ENCODE measurements at regions not wholly inside any gene's neighbourhood (a gene's known extent, or its start where the extent isn't known, plus 50 kb on each side); places are given as distances from the start of the nearest gene placed in this dataset.

GRCh38 chr13:93098972-93099371, 127.6 kb upstream of the GPC6 start:
- Mint-ChIP-seq H3K4me3 (ENCODE audit: low read depth) (no peak overlapping the region), H3K4me1 (ENCODE audit: low read depth) (peaks cover 2% of the 10 kb centered on the region)
- TF ChIP-seq CTCF (IDR thresholded peaks at IDR 0.05; ENCODE audit: unreplicated experiment): no peak

DNA sequence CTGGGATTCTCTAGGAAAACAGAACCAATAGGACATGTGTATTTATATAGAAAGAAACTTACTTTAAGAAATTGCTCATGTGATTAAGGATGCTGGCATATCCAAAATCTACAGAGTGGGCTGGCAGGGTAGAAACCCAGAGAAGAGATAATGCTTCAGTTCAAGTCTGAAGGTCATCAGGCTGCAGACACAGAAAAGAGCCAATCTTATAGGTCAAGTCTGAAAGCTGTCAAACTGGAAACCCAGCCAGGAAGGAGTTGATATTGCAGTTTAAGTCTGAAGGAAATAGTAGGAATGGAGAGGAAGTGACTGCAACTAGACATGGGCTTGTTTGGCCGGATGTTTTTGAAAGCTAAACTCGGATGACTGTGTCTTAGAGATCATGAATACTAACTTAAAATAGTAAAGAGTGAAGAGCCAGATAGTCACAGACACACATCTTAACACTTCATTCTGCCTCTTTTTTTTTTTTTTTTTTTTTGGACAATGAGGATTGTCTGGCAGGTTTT, 125.3 kb upstream of the GPC6 start:
- H3K27ac Mint-ChIP-seq: no peak overlapping the region
- no peaks in the 10 kb centered on the region for H3K27me3 Mint-ChIP-seq
- DNase-seq (ENCODE audit: low spot score, unreplicated experiment): no peak
- H3K4me3 Mint-ChIP-seq (ENCODE audit: low read depth): no peak overlapping the region
- peaks cover 3% of the 10 kb centered on the region for H3K9me3 Mint-ChIP-seq (ENCODE audit: low read depth)
- TF ChIP-seq CTCF (IDR thresholded peaks at IDR 0.05; ENCODE audit: unreplicated experiment): no peak
- peaks cover 2% of the 10 kb centered on the region for H3K4me1 Mint-ChIP-seq (ENCODE audit: low read depth)
- H3K36me3 Mint-ChIP-seq (ENCODE audit: insufficient read depth): no peaks in the 10 kb centered on the region

More at GRCh38 chr13:93098972-93099371, 127.6 kb upstream of the GPC6 start:
- Mint-ChIP-seq H3K36me3 (ENCODE audit: insufficient read depth) (no peaks in the 10 kb centered on the region), H3K27ac (no peak overlapping the region), H3K27me3 (no peaks in the 10 kb centered on the region), H3K9me3 (ENCODE audit: low read depth) (peaks cover 7% of the 10 kb centered on the region)
- no peak for DNase-seq (ENCODE audit: low spot score, unreplicated experiment)

GRCh38 chr13:93104270-93104669, 122.3 kb upstream of the GPC6 start:
- Mint-ChIP-seq H3K4me1 (ENCODE audit: low read depth) (no peaks in the 10 kb centered on the region), H3K9me3 (ENCODE audit: low read depth) (peaks cover 3% of the 10 kb centered on the region), H3K36me3 (ENCODE audit: insufficient read depth) (no peaks in the 10 kb centered on the region), H3K4me3 (ENCODE audit: low read depth) (no peak overlapping the region), H3K27me3 (no peaks in the 10 kb centered on the region), H3K27ac (no peak overlapping the region)
- no peak for DNase-seq (ENCODE audit: low spot score, unreplicated experiment)
- TF ChIP-seq CTCF (IDR thresholded peaks at IDR 0.05; ENCODE audit: unreplicated experiment): no peak

GRCh38 chr13:93108111-93108601, 118.5 kb upstream of the GPC6 start:
- Mint-ChIP-seq H3K4me1 (ENCODE audit: low read depth) (no peaks in the 10 kb centered on the region), H3K9me3 (ENCODE audit: low read depth) (peaks cover 3% of the 10 kb centered on the region), H3K27ac (no peak overlapping the region)

DNA sequence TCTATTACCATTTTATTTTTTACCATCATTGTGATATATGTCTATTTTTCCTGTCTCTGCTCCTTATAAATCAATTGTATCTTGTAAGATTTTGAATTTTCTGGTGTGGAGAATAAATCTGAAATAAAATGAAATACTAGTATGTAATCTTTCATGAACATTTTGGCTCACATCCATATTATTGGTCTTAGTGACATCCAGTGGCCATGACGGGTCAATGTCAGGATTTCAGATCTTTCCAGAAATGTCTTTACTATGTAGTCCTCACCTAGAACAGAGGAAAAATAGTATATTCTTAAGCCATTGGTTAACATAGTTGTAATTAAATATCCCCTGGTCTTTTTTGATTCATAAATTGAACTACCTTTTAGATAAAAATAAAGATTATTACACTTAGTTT, 109.8 kb upstream of the GPC6 start:
- no peak overlapping the region for H3K4me3 Mint-ChIP-seq (ENCODE audit: low read depth)
- H3K36me3 Mint-ChIP-seq (ENCODE audit: insufficient read depth): no peaks in the 10 kb centered on the region
- peaks cover 2% of the 10 kb centered on the region for H3K4me1 Mint-ChIP-seq (ENCODE audit: low read depth)
- no peak for DNase-seq (ENCODE audit: low spot score, unreplicated experiment)
- H3K27ac Mint-ChIP-seq: no peak overlapping the region
- no peaks in the 10 kb centered on the region for H3K27me3 Mint-ChIP-seq
- H3K9me3 Mint-ChIP-seq (ENCODE audit: low read depth): no peaks in the 10 kb centered on the region
- peak; percentile 21 for TF ChIP-seq CTCF (IDR thresholded peaks at IDR 0.05; ENCODE audit: unreplicated experiment)

More at GRCh38 chr13:93108111-93108601, 118.5 kb upstream of the GPC6 start:
- H3K36me3 Mint-ChIP-seq (ENCODE audit: insufficient read depth): no peaks in the 10 kb centered on the region
- no peak for TF ChIP-seq CTCF (IDR thresholded peaks at IDR 0.05; ENCODE audit: unreplicated experiment)
- no peak for DNase-seq (ENCODE audit: low spot score, unreplicated experiment)
- H3K4me3 Mint-ChIP-seq (ENCODE audit: low read depth): no peak overlapping the region
- no peaks in the 10 kb centered on the region for H3K27me3 Mint-ChIP-seq

Data from progenitor cell of endocrine pancreas (in vitro differentiated cells).